ENCODE measurements at regions not wholly inside any gene's neighbourhood (a gene's known extent, or its start where the extent isn't known, plus 50 kb on each side); places are given as distances from the start of the nearest gene placed in this dataset.
A peak's percentile ranks its signal among the peaks of the same experiment; 100 is the strongest.

DNA sequence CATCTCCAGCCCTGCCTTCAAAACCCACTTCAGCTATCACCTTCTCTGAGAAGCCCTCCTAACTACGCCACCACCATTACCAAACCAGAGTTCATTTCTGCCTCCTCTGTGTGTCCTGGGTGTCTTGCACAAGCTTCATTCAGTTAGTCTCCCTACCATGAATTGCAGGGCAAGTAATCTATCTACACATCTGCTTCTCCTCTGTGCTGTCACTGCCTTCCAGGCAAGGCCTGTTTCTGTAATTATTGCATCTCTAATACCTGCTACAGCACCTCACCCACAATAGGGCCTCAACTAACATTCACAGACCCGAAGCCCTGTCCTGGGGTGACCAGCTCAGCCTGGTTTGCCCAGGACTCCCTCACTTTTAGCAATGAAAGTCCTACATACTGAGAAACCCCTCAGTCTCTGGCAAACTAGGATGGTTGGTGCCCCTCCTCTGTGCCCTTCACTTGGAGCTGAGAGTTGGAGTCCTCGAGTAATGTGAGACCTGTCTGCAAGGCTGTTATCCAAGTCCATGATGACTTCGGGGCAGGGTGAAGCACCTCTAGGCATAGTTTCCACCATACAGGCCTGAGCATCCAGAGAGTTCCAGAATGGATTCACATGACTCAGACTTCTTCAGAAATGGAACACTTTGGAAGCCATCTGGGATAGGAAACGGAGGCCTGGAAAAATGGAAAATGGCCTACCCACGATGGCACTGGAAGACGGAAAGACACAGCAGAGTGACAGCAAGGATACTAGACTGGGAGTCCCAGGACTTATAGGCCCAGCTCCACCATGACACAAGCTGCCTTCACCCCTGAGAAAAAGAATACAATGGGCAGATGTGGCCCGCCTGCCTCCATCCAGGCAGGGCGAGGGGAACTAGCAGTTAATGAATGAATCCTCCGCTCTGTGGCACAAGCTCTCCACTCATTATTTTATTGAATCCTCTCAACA is 269.3 kb downstream of the BUD13 start:
- 73% methylated on average over 7 of the region's 10 CpGs for WGBS (ENCODE audit: insufficient coverage)
- H3K27me3 ChIP-seq (ENCODE audit: control insufficient read depth, insufficient read depth, low read length) = peaks cover 74% of the 10 kb centered on the region
- DNase-seq = no peak

DNA sequence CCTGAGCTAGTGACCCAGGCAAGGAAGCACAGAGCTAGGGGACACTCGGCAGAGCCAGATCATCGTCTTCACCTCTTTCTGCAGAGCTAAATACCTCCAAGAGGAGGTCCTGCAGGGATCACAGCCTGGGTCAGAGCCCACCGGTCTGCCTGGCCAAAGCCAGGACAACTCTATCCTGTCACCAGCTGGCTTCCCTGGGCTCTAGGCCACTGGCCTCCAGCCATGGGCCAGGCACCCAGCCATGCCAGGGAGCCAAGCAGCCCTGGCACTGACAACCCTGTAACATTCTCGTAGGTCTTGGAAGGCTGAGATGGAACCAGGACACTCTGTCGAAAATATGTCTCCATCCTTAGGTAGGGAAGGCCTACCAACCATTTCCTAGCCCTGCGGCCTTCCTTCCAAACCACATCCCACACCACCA is 270.1 kb downstream of the BUD13 start:
- no peaks in the 10 kb centered on the region for H3K36me3 ChIP-seq (ENCODE audit: control insufficient read depth, insufficient read depth, low read length)
- 81% methylated on average over 5 of the region's 6 CpGs for WGBS (ENCODE audit: insufficient coverage)

More for the DNA sequence above, 269.3 kb downstream of the BUD13 start:
- H3K36me3 ChIP-seq (ENCODE audit: control insufficient read depth, insufficient read depth, low read length) = no peaks in the 10 kb centered on the region
- H3K27ac ChIP-seq (ENCODE audit: low read length) = no peak overlapping the region
- H3K4me1 ChIP-seq (ENCODE audit: control insufficient read depth, insufficient read depth, low read length) = peaks cover 8% of the 10 kb centered on the region
- H3K4me3 ChIP-seq (ENCODE audit: low read length) = no peak overlapping the region
- no peaks in the 10 kb centered on the region for H3K9me3 ChIP-seq (replicated peaks; ENCODE audit: control insufficient read depth, low read depth, low read length)

DNA sequence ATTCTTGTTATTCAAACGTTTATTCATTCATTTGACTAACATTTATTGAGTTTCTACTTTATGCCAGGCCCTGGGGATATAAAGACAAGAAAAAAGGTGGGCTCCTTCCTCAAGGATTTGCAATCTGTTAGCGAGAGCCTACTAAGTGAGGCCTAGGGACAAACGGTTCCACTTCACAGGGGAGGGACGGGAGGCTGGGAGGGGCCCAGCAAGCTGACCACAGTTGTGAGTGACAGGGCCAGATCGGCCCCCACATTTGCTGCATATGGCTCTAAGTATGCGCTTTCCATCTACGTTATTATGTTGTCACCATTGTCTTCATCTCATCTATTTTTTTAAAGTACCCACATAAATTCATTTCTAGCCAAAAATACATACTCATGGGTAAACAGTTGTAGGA is 271.1 kb downstream of the BUD13 start:
- Histone ChIP-seq H3K4me1 (ENCODE audit: control insufficient read depth, insufficient read depth, low read length) (peaks cover 8% of the 10 kb centered on the region), H3K27ac (ENCODE audit: low read length) (no peak overlapping the region), H3K4me3 (ENCODE audit: low read length) (no peak overlapping the region), H3K36me3 (ENCODE audit: control insufficient read depth, insufficient read depth, low read length) (no peaks in the 10 kb centered on the region), H3K27me3 (ENCODE audit: control insufficient read depth, insufficient read depth, low read length) (peaks cover 74% of the 10 kb centered on the region), H3K9me3 (replicated peaks; ENCODE audit: control insufficient read depth, low read depth, low read length) (no peaks in the 10 kb centered on the region)
- 41% methylated on average over 2 of the region's 7 CpGs for whole genome bisulfite sequencing (ENCODE audit: insufficient coverage)
- DNase-seq = no peak

More for the DNA sequence above, 270.1 kb downstream of the BUD13 start:
- no peak for DNase-seq
- H3K4me3 ChIP-seq (ENCODE audit: low read length) = no peak overlapping the region
- no peak overlapping the region for H3K27ac ChIP-seq (ENCODE audit: low read length)
- H3K9me3 ChIP-seq (replicated peaks; ENCODE audit: control insufficient read depth, low read depth, low read length) = no peaks in the 10 kb centered on the region
- H3K4me1 ChIP-seq (ENCODE audit: control insufficient read depth, insufficient read depth, low read length) = peaks cover 8% of the 10 kb centered on the region
- peaks cover 76% of the 10 kb centered on the region for H3K27me3 ChIP-seq (ENCODE audit: control insufficient read depth, insufficient read depth, low read length)

DNA sequence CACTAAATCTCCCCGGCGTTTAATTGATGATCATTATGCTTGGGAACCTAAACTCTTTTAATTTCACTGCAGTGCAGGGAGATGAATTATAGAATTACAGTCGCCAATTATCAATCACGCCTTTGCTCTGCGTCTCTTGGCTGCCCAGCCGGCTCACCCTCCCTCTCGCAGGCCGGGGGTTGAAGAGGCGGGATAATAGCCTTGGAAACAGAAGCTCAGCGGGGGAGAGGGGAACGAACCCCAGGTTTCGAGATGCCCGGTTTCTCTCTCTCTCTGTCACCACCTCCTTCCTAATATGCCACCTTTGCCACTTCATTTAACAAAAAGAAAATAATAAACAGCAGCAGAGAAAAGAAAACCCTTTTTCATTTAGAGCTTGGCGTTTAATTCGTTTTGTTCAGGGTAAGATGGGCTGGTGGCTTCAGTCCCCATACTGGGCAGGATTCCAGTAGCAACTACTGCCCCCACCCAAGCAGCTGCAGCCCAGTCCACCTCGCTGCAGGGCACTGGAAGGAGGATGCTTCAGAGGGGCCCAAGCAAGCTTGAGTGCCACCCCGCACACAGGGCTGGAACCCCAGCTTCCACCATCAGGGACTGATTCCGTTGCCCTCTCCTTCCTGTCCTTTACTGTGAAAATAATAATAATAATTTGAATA is 271.7 kb downstream of the BUD13 start:
- H3K4me3 ChIP-seq (ENCODE audit: low read length) = no peak overlapping the region
- H3K4me1 ChIP-seq (ENCODE audit: control insufficient read depth, insufficient read depth, low read length) = peaks cover 8% of the 10 kb centered on the region
- no peak overlapping the region for H3K27ac ChIP-seq (ENCODE audit: low read length)
- no peaks in the 10 kb centered on the region for H3K36me3 ChIP-seq (ENCODE audit: control insufficient read depth, insufficient read depth, low read length)
- peaks cover 74% of the 10 kb centered on the region for H3K27me3 ChIP-seq (ENCODE audit: control insufficient read depth, insufficient read depth, low read length)
- 0% methylated on average over 2 of the region's 18 CpGs for WGBS (ENCODE audit: insufficient coverage)
- H3K9me3 ChIP-seq (replicated peaks; ENCODE audit: control insufficient read depth, low read depth, low read length) = no peaks in the 10 kb centered on the region
- peak; percentile 24 for DNase-seq

DNA sequence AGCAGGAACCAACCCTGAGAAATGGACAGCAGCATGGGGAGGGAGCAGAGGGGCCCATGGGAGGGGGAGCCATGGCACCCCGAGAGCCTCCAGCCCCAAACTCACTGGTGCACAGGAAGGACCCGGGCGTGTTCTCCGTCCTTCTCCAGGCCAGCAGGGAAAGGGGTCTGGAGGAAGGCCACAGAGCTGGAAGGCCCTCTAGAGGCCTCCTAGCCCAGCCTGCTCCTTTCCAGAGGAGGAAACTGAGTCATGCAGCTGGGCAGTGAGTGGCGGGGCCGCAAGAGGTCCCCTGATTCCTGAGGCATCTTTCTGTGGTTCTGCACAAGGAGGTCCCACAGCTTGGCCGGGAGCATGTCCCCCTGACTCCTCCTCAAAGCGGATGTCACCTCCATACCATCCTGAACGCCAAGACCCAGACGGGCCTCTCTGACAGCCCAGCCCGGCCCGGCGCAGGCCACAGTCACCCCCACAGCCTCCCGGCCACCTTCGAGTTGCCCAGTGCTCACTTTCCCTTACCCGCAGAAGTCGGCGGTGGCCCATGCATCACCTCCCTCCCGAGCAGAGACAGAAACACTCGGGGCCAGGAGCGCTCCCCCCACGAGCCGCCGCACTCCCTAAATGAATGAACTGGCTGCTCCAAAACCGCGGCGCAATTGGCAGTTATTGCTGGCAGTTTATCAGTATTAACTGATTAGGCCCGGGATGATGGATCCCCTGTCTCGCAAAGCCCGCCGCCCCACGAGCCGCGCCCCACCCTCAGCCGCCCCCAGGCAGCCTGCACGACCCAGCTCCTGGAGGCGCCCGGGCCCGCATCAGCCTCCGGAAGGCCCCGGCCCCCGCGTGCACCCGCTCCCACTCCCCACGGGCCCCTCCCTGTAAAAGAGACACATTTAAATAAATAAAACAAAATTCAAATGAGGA is 272.5 kb downstream of the BUD13 start:
- WGBS (ENCODE audit: insufficient coverage) = 15% methylated on average over 30 of the region's 45 CpGs
- no peak overlapping the region for H3K4me3 ChIP-seq (ENCODE audit: low read length)
- H3K36me3 ChIP-seq (ENCODE audit: control insufficient read depth, insufficient read depth, low read length) = no peaks in the 10 kb centered on the region
- peaks cover 70% of the 10 kb centered on the region for H3K27me3 ChIP-seq (ENCODE audit: control insufficient read depth, insufficient read depth, low read length)
- H3K27ac ChIP-seq (ENCODE audit: low read length) = no peak overlapping the region
- DNase-seq = no peak
- no peaks in the 10 kb centered on the region for H3K9me3 ChIP-seq (replicated peaks; ENCODE audit: control insufficient read depth, low read depth, low read length)
- H3K4me1 ChIP-seq (ENCODE audit: control insufficient read depth, insufficient read depth, low read length) = peaks cover 8% of the 10 kb centered on the region

DNA sequence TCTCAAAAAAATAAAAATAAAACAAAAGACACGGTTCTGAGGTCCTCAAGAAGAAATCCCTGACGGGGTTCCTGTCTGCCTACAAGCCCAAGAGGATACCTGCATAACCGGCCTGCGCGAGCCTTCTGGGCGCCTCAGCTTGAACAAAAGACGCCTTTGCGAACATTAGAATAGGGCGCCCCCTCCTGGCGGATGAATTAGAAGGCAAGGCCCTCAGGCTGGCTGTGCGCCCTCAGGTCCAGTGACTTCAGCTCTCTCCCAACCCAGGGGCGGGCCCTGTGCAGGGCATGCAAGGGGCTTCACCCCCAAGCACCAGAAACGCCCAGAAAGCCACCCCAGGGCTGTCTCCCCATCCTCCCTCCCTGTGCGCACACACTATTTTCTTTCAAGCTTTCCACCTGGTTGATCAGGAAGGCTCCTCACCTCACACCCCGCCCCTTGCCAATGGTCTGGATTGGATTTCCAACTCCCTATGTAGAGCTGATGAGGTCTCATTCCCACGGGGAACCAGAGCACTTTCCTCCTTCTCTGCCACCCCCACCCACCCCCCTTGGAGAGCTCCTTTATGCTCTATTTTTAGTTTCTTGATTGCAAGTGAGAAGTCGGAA is 273.3 kb downstream of the BUD13 start:
- H3K27me3 ChIP-seq (ENCODE audit: control insufficient read depth, insufficient read depth, low read length) = peaks cover 62% of the 10 kb centered on the region
- peaks cover 8% of the 10 kb centered on the region for H3K4me1 ChIP-seq (ENCODE audit: control insufficient read depth, insufficient read depth, low read length)
- no peaks in the 10 kb centered on the region for H3K9me3 ChIP-seq (replicated peaks; ENCODE audit: control insufficient read depth, low read depth, low read length)
- no peak overlapping the region for H3K27ac ChIP-seq (ENCODE audit: low read length)
- 19% methylated on average over 15 of the region's 17 CpGs for WGBS (ENCODE audit: insufficient coverage)
- H3K36me3 ChIP-seq (ENCODE audit: control insufficient read depth, insufficient read depth, low read length) = no peaks in the 10 kb centered on the region
- DNase-seq = peak; percentile 76
- no peak overlapping the region for H3K4me3 ChIP-seq (ENCODE audit: low read length)

DNA sequence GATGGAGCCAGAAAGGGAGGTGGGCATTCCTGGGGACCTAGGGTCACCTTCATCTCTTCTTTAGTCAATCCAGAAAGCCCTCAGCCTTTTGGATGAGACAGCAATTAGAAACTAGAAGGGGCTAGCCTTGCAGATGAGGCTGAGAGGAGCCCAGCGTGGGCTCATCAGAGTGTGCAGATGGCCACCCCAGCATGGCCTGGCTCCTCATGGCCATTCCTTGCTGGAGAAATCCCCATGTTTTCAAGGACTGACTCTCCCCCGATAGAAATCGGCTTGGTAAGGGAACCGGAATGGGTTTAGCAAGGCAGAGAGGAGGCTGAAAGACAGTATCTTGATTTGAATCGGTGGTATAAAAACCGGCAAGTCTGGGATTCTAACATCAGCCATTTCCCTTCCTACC is 274.6 kb downstream of the BUD13 start:
- DNase-seq = no peak
- 80% methylated on average over 1 of the region's 6 CpGs for WGBS (ENCODE audit: insufficient coverage)
- Histone ChIP-seq H3K27me3 (ENCODE audit: control insufficient read depth, insufficient read depth, low read length) (peaks cover 50% of the 10 kb centered on the region), H3K27ac (ENCODE audit: low read length) (no peak overlapping the region), H3K4me3 (ENCODE audit: low read length) (no peak overlapping the region), H3K9me3 (replicated peaks; ENCODE audit: control insufficient read depth, low read depth, low read length) (no peaks in the 10 kb centered on the region), H3K4me1 (ENCODE audit: control insufficient read depth, insufficient read depth, low read length) (peaks cover 8% of the 10 kb centered on the region), H3K36me3 (ENCODE audit: control insufficient read depth, insufficient read depth, low read length) (no peaks in the 10 kb centered on the region)

DNA sequence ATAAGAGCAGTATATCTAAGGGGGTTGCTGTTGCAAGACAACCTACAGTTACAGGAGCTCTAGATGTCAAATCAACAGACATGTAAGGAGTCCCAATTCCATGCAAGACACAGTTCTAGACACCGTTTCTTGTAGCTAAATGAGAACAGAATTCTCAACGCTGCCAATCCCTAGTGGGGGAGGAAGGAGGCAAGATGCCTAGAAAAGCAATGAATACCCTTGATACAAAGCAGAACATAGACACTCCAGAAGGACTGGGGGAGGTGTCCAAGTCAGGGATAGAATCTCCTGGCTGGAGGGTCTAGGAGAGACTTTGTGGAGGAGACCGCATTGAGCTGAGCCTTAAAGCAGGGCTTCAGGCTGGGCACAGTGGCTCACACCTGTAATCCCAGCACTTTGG is 280.2 kb downstream of the BUD13 start:
- Histone ChIP-seq H3K36me3 (ENCODE audit: control insufficient read depth, insufficient read depth, low read length) (no peaks in the 10 kb centered on the region), H3K27ac (ENCODE audit: low read length) (no peak overlapping the region), H3K27me3 (ENCODE audit: control insufficient read depth, insufficient read depth, low read length) (peaks cover 24% of the 10 kb centered on the region), H3K4me1 (ENCODE audit: control insufficient read depth, insufficient read depth, low read length) (no peaks in the 10 kb centered on the region), H3K4me3 (ENCODE audit: low read length) (no peak overlapping the region), H3K9me3 (replicated peaks; ENCODE audit: control insufficient read depth, low read depth, low read length) (no peaks in the 10 kb centered on the region)
- DNase-seq = no peak
- no CpG with 5 or more reads among the region's 3 CpGs for WGBS (ENCODE audit: insufficient coverage)

DNA sequence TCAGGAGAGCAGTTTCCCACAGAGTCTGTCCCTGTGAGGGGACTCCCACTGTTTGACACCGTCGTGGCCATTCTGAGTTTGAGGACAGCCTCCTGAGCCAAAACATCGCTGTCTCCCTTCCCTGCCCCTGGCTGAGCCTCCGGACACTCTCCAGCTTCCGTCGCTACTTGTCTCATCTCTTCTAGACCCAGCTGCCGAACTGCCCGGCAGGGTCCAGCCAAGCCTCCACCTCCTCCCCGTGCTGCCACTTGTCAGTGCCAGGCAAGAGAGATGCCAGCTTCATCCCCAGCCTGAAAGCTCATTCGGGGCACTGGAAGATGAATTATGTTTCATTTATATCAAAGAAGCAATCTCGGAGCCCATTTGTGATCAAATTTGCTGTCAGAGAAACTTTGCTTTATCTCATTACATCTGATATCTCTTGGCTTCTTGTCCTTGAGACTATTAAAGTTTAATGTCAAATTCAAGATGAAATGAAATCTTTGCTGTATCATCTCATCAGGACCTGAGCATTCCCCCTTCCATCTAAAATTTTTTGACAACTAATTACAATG is 283.9 kb downstream of the BUD13 start:
- Histone ChIP-seq H3K4me3 (ENCODE audit: low read length) (no peak overlapping the region), H3K4me1 (ENCODE audit: control insufficient read depth, insufficient read depth, low read length) (no peaks in the 10 kb centered on the region), H3K27ac (ENCODE audit: low read length) (no peak overlapping the region), H3K27me3 (ENCODE audit: control insufficient read depth, insufficient read depth, low read length) (peaks cover 27% of the 10 kb centered on the region), H3K9me3 (replicated peaks; ENCODE audit: control insufficient read depth, low read depth, low read length) (no peaks in the 10 kb centered on the region), H3K36me3 (ENCODE audit: control insufficient read depth, insufficient read depth, low read length) (no peaks in the 10 kb centered on the region)
- 64% methylated on average over 7 of the region's 11 CpGs for WGBS (ENCODE audit: insufficient coverage)
- DNase-seq = no peak

All from muscle of leg (tissue), 3 donors.